GM23338 (cell line): ENCODE measurements at regions not wholly inside any gene's neighbourhood (a gene's known extent, or its start where the extent isn't known, plus 50 kb on each side); places are given as distances from the start of the nearest gene placed in this dataset.
A peak's percentile ranks its signal among the peaks of the same experiment; 100 is the strongest.

Experiments
- ATAC-seq: fragments of 200-7000 bp; cut with Tn5 transposase; 3 replicates; pipeline ENCODE4 v1.9.1; 2020
- DNase-seq: peaks from one replicate; pipeline ENCODE4 v3.0.0-alpha.2; 2015; ENCODE audit warnings: low spot score
- H2AFZ ChIP-seq: fragments of 200-600 bp; sonication (generic); 2 replicates; pipeline ENCODE4 v1.8.0; 2016; ENCODE audit warnings: antibody characterized with exemption, mild to moderate bottlenecking, moderate library complexity
- H3F3A ChIP-seq: fragments of 200-600 bp; sonication (generic); replicated peaks from 2 replicates; pipeline ENCODE4 v1.8.0; 2017; ENCODE audit warnings: antibody characterized with exemption, mixed run types, low read depth
- H3K27ac ChIP-seq: fragments of 200-600 bp; sonication (generic); 2 replicates; pipeline ENCODE4 v1.6.1; 2016; ENCODE audit warnings: low read depth
- H3K27me3 ChIP-seq: fragments of 200-600 bp; sonication (generic); 2 replicates; pipeline ENCODE4 v1.8.0; 2016; ENCODE audit warnings: mild to moderate bottlenecking, mixed run types, moderate library complexity; ENCODE audit not compliant: insufficient read depth
- H3K36me3 ChIP-seq: fragments of 200-600 bp; sonication (generic); 2 replicates; pipeline ENCODE4 v1.8.0; 2016; ENCODE audit warnings: mild to moderate bottlenecking; ENCODE audit not compliant: insufficient read depth
- H3K4me1 ChIP-seq: fragments of 200-600 bp; sonication (generic); 2 replicates; pipeline ENCODE4 v1.8.0; 2016; ENCODE audit warnings: mild to moderate bottlenecking, moderate library complexity; ENCODE audit not compliant: insufficient read depth
- H3K4me2 ChIP-seq: fragments of 200-600 bp; sonication (generic); 2 replicates; pipeline ENCODE4 v1.7.1; 2017; ENCODE audit warnings: mixed run types
- H3K4me3 ChIP-seq: fragments of 200-600 bp; sonication (generic); 2 replicates; pipeline ENCODE4 v1.6.1; 2016; ENCODE audit warnings: mixed run types
- H3K79me2 ChIP-seq: fragments of 200-600 bp; sonication (generic); replicated peaks from 2 replicates; pipeline ENCODE4 v1.8.0; 2017; ENCODE audit warnings: mild to moderate bottlenecking; ENCODE audit not compliant: insufficient read depth
- H3K9me2 ChIP-seq: fragments of 200-600 bp; sonication (generic); 2 replicates; pipeline ENCODE4 v1.8.0; 2017; ENCODE audit not compliant: insufficient read depth
- H4K20me1 ChIP-seq: fragments of 200-600 bp; sonication (generic); replicated peaks from 2 replicates; pipeline ENCODE4 v1.8.0; 2017; ENCODE audit warnings: mild to moderate bottlenecking; ENCODE audit not compliant: insufficient read depth
- H3K27ac Mint-ChIP-seq: 2 replicates; pipeline ENCODE4 v1.8.0; 2020; ENCODE audit warnings: inconsistent platforms, mild to moderate bottlenecking, moderate library complexity, mixed read lengths
- H3K27me3 Mint-ChIP-seq: 3 replicates; pipeline ENCODE4 v1.8.0; 2022; ENCODE audit warnings: low read depth, mild to moderate bottlenecking, moderate library complexity, mixed read lengths, inconsistent platforms; ENCODE audit not compliant: insufficient read depth, poor library complexity
- H3K36me3 Mint-ChIP-seq: 3 replicates; pipeline ENCODE4 v1.8.0; 2021; ENCODE audit warnings: low read depth, mild to moderate bottlenecking, inconsistent platforms, moderate library complexity, mixed read lengths
- H3K4me1 Mint-ChIP-seq: 3 replicates; pipeline ENCODE4 v1.8.0; 2020; ENCODE audit warnings: mild to moderate bottlenecking, inconsistent platforms, mixed read lengths
- H3K4me3 Mint-ChIP-seq: 3 replicates; pipeline ENCODE4 v1.8.0; 2021; ENCODE audit warnings: moderate library complexity, mild to moderate bottlenecking, inconsistent platforms, mixed read lengths
- H3K9me3 Mint-ChIP-seq: 3 replicates; pipeline ENCODE4 v1.8.0; 2020; ENCODE audit warnings: moderate library complexity, mild to moderate bottlenecking, inconsistent platforms, mixed read lengths
- CREB1 ChIP-seq: fragments of 250-450 bp; sonication (Bioruptor Pico); IDR thresholded peaks from 2 replicates; pipeline ENCODE4 v1.5.0; 2020; ENCODE audit warnings: low read depth, mild to moderate bottlenecking, moderate library complexity
- NANOG ChIP-seq: IDR thresholded peaks from 2 replicates; pipeline ENCODE4 v1.6.1; 2016; ENCODE audit warnings: antibody characterized with exemption, borderline replicate concordance
- STAT1 ChIP-seq: IDR thresholded peaks from one replicate; pipeline ENCODE4 v1.6.1; 2016; ENCODE audit warnings: antibody characterized with exemption; ENCODE audit not compliant: unreplicated experiment
- ZNF114 ChIP-seq: fragments of 250-450 bp; sonication (Bioruptor Pico); IDR thresholded peaks from 2 replicates; pipeline ENCODE4 v1.5.0; 2020; ENCODE audit warnings: mild to moderate bottlenecking, moderate library complexity
- ZNF331 ChIP-seq: fragments of 250-450 bp; sonication (Bioruptor Pico); IDR thresholded peaks from 2 replicates; pipeline ENCODE4 v1.5.0; 2020; ENCODE audit warnings: low read depth, mild to moderate bottlenecking, moderate library complexity
- TF ChIP-seq, protein P1 (sequence below): fragments of 250-450 bp; sonication (Bioruptor Pico); IDR thresholded peaks from 2 replicates; pipeline ENCODE4 v1.5.0; 2020; ENCODE audit warnings: mild to moderate bottlenecking, moderate library complexity

DNA sequence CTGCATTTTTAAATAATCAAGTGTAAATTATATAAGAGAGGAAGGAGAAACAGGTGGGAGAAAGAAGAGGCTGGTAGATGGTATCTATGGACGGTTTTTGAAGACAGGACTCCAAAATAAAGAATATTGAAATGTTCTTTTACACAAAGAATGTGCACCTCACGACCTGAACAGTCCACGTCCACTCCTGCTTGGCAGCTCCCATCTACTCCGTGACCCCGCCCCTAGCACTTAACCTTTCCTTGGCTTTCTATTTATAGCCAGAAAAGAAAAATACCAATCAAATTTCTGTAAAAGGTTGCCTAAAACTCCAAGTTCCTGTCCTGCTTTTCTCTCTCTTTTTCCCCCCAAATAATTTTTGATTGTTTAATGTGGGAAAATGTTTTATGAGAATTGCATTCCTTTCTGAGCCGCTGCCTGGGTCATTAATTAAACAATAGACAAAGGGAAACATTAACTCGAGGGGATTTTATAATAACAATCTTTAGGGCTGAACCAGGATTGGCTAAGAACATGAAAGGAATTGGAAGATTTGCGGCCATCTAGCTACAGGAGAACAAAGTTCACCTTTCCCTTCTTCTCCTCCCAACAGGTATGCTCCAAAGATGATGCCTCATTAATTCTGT lies 173.6 kb upstream of the MAP3K1 start:
- no peaks in the 10 kb centered on the region for H3K36me3 ChIP-seq
- DNase-seq (no peak), ATAC-seq (no peak)
- H4K20me1 ChIP-seq: no peaks in the 10 kb centered on the region
- no peaks in the 10 kb centered on the region for H3F3A ChIP-seq
- Mint-ChIP-seq H3K4me1 (peaks cover 30% of the 10 kb centered on the region), H3K36me3 (no peaks in the 10 kb centered on the region), H3K4me3 (no peak overlapping the region), H3K27me3 (peaks cover 8% of the 10 kb centered on the region), H3K27ac (no peak overlapping the region), H3K9me3 (no peaks in the 10 kb centered on the region)
- TF ChIP-seq ZNF114 (CRISPR knock-in tag) (no peak), STAT1 (no peak), ZNF331 (CRISPR knock-in tag) (no peak), CREB1 (CRISPR knock-in tag) (no peak), NANOG (no peak)
- TF ChIP-seq, protein P1, sequence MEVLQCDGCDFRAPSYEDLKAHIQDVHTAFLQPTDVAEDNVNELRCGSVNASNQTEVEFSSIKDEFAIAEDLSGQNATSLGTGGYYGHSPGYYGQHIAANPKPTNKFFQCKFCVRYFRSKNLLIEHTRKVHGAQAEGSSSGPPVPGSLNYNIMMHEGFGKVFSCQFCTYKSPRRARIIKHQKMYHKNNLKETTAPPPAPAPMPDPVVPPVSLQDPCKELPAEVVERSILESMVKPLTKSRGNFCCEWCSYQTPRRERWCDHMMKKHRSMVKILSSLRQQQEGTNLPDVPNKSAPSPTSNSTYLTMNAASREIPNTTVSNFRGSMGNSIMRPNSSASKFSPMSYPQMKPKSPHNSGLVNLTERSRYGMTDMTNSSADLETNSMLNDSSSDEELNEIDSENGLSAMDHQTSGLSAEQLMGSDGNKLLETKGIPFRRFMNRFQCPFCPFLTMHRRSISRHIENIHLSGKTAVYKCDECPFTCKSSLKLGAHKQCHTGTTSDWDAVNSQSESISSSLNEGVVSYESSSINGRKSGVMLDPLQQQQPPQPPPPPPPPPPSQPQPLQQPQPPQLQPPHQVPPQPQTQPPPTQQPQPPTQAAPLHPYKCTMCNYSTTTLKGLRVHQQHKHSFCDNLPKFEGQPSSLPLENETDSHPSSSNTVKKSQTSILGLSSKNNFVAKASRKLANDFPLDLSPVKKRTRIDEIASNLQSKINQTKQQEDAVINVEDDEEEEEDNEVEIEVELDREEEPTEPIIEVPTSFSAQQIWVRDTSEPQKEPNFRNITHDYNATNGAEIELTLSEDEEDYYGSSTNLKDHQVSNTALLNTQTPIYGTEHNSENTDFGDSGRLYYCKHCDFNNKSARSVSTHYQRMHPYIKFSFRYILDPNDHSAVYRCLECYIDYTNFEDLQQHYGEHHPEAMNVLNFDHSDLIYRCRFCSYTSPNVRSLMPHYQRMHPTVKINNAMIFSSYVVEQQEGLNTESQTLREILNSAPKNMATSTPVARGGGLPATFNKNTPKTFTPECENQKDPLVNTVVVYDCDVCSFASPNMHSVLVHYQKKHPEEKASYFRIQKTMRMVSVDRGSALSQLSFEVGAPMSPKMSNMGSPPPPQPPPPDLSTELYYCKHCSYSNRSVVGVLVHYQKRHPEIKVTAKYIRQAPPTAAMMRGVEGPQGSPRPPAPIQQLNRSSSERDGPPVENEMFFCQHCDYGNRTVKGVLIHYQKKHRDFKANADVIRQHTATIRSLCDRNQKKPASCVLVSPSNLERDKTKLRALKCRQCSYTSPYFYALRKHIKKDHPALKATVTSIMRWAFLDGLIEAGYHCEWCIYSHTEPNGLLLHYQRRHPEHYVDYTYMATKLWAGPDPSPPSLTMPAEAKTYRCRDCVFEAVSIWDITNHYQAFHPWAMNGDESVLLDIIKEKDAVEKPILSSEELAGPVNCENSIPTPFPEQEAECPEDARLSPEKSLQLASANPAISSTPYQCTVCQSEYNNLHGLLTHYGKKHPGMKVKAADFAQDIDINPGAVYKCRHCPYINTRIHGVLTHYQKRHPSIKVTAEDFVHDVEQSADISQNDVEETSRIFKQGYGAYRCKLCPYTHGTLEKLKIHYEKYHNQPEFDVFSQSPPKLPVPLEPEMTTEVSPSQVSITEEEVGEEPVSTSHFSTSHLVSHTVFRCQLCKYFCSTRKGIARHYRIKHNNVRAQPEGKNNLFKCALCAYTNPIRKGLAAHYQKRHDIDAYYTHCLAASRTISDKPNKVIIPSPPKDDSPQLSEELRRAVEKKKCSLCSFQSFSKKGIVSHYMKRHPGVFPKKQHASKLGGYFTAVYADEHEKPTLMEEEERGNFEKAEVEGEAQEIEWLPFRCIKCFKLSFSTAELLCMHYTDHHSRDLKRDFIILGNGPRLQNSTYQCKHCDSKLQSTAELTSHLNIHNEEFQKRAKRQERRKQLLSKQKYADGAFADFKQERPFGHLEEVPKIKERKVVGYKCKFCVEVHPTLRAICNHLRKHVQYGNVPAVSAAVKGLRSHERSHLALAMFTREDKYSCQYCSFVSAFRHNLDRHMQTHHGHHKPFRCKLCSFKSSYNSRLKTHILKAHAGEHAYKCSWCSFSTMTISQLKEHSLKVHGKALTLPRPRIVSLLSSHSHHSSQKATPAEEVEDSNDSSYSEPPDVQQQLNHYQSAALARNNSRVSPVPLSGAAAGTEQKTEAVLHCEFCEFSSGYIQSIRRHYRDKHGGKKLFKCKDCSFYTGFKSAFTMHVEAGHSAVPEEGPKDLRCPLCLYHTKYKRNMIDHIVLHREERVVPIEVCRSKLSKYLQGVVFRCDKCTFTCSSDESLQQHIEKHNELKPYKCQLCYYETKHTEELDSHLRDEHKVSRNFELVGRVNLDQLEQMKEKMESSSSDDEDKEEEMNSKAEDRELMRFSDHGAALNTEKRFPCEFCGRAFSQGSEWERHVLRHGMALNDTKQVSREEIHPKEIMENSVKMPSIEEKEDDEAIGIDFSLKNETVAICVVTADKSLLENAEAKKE: no peak
- H3K27ac ChIP-seq: no peak overlapping the region
- no peaks in the 10 kb centered on the region for H3K27me3 ChIP-seq
- no peaks in the 10 kb centered on the region for H3K79me2 ChIP-seq
- peak overlapping the region; percentile 30; the same call in 1 of the 2 replicates for H3K4me2 ChIP-seq
- peaks cover 19% of the 10 kb centered on the region for H3K4me1 ChIP-seq
- H2AFZ ChIP-seq: no peak overlapping the region
- no peaks in the 10 kb centered on the region for H3K9me2 ChIP-seq
- H3K4me3 ChIP-seq: no peak overlapping the region
